T follicular helper cell (primary cell): ENCODE measurements at regions not wholly inside any gene's neighbourhood (a gene's known extent, or its start where the extent isn't known, plus 50 kb on each side); places are given as distances from the start of the nearest gene placed in this dataset.
"Not testable (repeated sequence)": the region's sequence is repeated elsewhere in the genome, so short reads cannot be mapped to it uniquely, and the experiment has no call there.

Source experiments
- DNase-seq: peaks from one replicate; pipeline ENCODE4 v3.0.0-alpha.2; 2020; ENCODE audit warnings: low read depth

- DNase-seq = no peak
Observed at GRCh38 chr4:101670370-101670769, 120.2 kb upstream of the BANK1 start.

- no peak for DNase-seq
Observed at GRCh38 chr4:101669832-101670188, 120.7 kb upstream of the BANK1 start.

- no peak for DNase-seq
Observed at GRCh38 chr4:101669138-101669831, 121.2 kb upstream of the BANK1 start.

GRCh38 chr4:101667348-101667747 is 123.2 kb upstream of the BANK1 start:
- DNase-seq = no peak

GRCh38 chr4:101660607-101661006 is 129.9 kb upstream of the BANK1 start:
- DNase-seq = no peak

- no peak for DNase-seq
Observed at GRCh38 chr4:101655857-101656256, 134.7 kb upstream of the BANK1 start.

GRCh38 chr4:101655005-101655404 is 135.5 kb upstream of the BANK1 start:
- DNase-seq = no peak

- no peak for DNase-seq
Observed at GRCh38 chr4:101651778-101652177, 138.8 kb upstream of the BANK1 start.

- no peak for DNase-seq
Observed at GRCh38 chr4:101649790-101650515, 140.6 kb upstream of the BANK1 start.

- no peak for DNase-seq
Observed at GRCh38 chr4:101647710-101648034, 142.9 kb upstream of the BANK1 start.

- no peak for DNase-seq
Observed at GRCh38 chr4:101644516-101644915, 146.0 kb upstream of the BANK1 start.

- no peak for DNase-seq
Observed at GRCh38 chr4:101643186-101643837, 147.2 kb upstream of the BANK1 start.

GRCh38 chr4:101632766-101633165 is 157.8 kb upstream of the BANK1 start:
- DNase-seq = not testable (repeated sequence)

GRCh38 chr4:101630319-101630986 is 160.1 kb upstream of the BANK1 start:
- DNase-seq = no peak

GRCh38 chr4:101621120-101621519 is 169.4 kb upstream of the BANK1 start:
- DNase-seq = no peak

- DNase-seq = no peak
Observed at GRCh38 chr4:101615652-101616051, 174.9 kb upstream of the BANK1 start.

- DNase-seq = not testable (repeated sequence)
Observed at GRCh38 chr4:101606989-101607388, 183.5 kb upstream of the BANK1 start.

GRCh38 chr4:101604976-101605375 is 185.6 kb upstream of the BANK1 start:
- DNase-seq = no peak

- no peak for DNase-seq
Observed at GRCh38 chr4:101600287-101600686, 190.2 kb upstream of the BANK1 start.

GRCh38 chr4:101599620-101600019 is 190.9 kb upstream of the BANK1 start:
- DNase-seq = no peak

GRCh38 chr4:101596781-101597552 is 193.6 kb upstream of the BANK1 start:
- no peak for DNase-seq

- no peak for DNase-seq
Observed at GRCh38 chr4:101594588-101594987, 195.9 kb upstream of the BANK1 start.
